NCI-H446 (cell line): ENCODE measurements at regions not wholly inside any gene's neighbourhood (a gene's known extent, or its start where the extent isn't known, plus 50 kb on each side); places are given as distances from the start of the nearest gene placed in this dataset.
"Not testable (repeated sequence)": the region's sequence is repeated elsewhere in the genome, so short reads cannot be mapped to it uniquely, and the experiment has no call there.

Experiments used
- DNase-seq, 2 experiments: peaks; one replicate each; lab custom pipeline; 2025; lab: John Stamatoyannopoulos, UW

DNA sequence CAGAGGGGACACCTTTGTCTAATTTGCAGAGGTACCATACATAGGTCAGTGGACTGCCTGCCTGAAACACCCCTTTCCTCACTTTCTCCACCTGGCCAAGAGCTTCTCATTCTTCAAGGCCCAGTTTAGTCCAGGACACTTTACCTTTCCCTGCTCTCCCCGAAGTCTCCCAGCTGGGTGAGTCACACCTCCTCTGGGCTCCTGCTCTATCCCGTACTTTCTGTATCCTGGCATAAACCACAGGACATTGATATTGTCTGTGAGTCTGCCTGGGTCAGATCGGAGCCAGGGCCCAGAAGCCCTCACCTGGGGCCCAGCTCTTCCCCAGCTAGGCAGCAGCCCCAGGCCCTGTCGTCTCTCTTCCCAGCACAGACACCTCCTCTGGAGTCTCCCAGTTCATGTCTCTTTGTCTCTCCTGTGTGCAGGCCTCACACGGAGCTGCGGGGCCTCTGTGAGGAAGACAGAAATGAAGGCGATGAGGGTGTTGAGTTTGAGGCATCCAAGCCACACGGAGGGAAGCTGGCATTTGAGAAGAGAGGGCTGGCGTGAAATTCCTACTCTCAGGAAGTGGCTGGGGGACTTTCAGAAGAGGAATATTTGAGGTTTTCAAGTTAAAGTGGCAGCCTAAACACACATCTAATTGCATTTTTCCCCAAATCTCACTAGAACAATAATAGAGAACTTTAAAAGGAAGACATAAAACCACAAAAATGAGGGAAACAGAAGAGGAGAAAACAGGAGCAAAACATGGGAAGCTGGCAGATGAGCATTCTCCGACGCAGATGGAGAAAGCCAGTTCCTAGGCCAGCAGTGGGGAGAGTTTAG, 79.6 kb upstream of the LAPTM4A start:
- DNase-seq, result no peak

DNA sequence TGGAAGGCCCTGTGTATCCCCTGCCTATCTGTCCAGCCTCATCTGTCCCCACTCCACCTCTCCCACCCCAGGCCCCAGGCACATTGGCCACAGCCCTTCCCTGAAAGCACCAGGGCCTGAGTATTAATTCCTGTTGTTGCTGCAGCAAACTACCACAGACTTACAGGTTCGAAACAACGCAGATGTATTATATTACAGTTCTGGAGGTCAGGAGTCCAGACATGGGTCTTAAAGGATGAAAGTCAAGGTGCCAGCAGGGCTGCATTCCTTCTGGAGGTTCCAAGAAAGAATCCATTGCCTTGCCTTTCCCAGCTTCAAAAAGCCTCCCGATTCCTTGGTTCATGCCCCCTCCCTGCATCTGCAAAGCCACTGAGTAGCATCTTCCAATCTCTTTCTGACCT, 78.7 kb upstream of the LAPTM4A start:
- DNase-seq, result no peak

GRCh38 chr2:20129331-20130159, 78.1 kb upstream of the LAPTM4A start:
- no peak for DNase-seq

DNA sequence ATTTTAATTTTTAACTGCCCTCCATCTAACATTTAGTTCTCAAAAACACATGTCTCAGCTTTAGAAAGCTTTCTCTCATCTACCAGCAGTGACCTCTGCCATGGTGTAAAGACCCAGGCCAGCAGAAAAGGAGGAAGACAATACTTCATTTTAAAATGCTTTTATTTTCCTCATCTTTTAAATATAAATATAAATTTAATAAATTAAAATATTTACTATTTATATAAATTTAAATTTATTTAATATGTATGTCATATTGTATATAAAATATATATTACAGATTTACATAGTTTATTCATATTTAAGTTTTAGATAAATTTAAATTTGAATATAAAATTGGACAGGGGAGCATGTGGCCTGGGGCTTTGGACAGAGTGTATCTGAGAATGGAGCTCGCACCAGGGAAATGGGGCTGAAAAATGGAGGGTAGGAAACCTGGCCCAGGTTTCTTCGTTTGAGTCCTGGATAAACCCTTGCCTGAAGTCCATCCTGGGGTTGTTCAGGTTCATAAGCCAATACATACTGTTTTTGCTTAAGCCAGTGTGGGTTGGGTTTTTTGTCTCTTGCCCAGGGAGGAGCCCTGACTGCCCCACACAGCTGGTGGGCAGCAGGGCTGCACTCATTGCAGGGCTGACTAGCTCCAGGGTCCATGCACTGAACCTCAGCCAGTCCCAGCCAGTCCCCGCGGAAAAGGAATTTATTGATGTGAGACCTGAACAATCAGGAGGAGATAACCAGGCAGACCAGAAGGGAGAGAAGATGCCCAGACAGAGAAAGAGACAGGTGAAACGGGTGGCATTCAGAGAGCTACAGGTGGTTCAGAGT, 77.3 kb upstream of the LAPTM4A start:
- no peak for DNase-seq

GRCh38 chr2:20126469-20126868, 75.0 kb upstream of the LAPTM4A start:
- no peak for DNase-seq

DNA sequence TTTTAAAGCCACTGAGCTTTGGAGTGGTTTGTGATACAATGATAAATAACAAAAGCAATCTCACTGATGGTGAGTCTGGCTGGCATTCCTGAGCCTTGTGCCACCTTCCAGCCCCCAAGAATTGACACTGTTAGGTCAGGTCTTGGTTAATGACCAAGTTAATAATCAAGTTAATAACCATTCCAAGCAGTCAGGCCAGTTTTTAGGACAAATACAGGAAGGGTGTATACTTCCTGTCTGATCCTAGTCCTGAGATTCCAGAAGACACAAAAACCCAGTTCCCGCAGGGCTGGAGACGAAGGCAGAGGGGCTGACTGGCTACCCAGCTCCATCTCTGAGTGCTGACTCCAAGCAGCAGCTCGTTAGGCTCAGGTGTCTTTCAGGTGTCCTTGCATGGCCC, 74.6 kb upstream of the LAPTM4A start:
- DNase-seq, result no peak

GRCh38 chr2:20125616-20126015, 74.2 kb upstream of the LAPTM4A start:
- DNase-seq, result no peak

- DNase-seq, result no peak
Measured at GRCh38 chr2:20125164-20125563, 73.7 kb upstream of the LAPTM4A start.

DNA sequence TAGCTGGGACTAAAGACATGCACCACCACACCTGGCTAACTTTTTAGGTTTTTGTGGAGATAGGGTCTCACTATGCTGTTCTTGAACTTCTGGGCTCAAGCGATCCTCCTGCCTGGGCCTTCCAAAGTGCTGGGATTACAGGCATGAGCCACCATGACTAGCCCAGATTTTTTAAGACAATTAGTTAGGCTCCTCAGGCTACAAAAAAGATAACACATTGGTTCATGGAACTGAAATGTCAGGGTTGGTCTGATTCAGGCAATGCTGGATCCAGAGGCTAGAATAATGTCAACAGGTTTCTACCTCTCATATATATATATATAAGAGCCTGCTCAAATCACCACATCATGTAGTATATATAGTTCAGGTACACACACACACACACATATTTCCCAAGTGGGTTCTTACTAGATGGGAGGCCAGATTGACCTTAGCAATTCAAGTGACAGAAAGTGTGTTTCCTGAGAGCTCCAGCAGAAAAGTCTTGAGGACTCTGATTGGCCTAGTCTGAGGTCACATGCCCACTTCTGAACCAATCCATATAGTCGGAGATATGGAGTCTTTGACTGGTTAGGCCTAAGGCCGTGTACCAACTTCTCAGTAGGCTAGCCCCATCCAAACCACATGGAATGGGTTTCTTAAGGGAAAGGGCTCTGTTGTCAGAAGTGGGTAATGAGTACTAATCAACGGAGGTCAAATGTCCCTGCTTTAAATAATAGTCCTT, 72.6 kb upstream of the LAPTM4A start:
- DNase-seq, result no peak

DNA sequence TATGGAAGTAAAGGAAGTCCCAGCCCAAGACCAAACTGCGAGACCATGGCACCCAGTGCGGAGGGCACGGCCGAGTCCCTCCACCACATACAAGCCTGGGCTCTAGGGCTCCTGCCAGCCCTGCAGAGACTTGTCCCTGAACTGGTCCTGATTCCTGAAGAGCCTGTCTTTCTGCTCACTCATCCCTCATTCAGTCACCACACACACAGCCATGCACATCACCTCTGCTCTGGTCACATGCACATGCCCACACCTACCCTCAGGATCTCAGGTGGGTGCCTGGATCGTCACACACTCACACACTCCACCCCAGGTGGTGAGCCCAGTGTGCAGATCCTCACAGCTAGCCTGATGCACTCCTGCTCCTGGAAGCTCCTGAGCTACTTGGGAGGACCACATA, 71.4 kb upstream of the LAPTM4A start:
- no peak for DNase-seq

- no peak for DNase-seq
Measured at GRCh38 chr2:20120569-20121416, 69.4 kb upstream of the LAPTM4A start.

- DNase-seq, result no peak
Measured at GRCh38 chr2:20118051-20118450, 66.6 kb upstream of the LAPTM4A start.

GRCh38 chr2:20115902-20116301, 64.5 kb upstream of the LAPTM4A start:
- no peak for DNase-seq

DNA sequence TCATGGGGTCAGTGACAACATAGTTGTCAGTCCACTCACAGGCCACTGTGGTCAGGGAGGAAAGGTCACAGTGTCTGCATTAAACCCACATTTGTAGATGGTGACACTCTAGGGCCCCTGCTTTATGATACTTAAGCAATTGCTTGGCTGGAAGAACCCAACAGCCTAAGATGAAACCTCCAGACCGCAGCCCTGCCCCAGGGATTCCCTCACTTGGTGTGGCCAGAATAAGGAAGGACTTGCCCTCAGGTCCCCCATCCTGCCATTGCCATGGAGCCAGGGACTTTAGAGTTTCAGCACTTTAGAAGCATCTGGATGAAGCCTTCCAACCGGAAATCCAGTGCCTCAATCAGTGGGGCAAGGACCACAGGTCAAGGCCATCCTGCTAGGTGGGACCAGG, 63.9 kb upstream of the LAPTM4A start:
- no peak for DNase-seq

DNA sequence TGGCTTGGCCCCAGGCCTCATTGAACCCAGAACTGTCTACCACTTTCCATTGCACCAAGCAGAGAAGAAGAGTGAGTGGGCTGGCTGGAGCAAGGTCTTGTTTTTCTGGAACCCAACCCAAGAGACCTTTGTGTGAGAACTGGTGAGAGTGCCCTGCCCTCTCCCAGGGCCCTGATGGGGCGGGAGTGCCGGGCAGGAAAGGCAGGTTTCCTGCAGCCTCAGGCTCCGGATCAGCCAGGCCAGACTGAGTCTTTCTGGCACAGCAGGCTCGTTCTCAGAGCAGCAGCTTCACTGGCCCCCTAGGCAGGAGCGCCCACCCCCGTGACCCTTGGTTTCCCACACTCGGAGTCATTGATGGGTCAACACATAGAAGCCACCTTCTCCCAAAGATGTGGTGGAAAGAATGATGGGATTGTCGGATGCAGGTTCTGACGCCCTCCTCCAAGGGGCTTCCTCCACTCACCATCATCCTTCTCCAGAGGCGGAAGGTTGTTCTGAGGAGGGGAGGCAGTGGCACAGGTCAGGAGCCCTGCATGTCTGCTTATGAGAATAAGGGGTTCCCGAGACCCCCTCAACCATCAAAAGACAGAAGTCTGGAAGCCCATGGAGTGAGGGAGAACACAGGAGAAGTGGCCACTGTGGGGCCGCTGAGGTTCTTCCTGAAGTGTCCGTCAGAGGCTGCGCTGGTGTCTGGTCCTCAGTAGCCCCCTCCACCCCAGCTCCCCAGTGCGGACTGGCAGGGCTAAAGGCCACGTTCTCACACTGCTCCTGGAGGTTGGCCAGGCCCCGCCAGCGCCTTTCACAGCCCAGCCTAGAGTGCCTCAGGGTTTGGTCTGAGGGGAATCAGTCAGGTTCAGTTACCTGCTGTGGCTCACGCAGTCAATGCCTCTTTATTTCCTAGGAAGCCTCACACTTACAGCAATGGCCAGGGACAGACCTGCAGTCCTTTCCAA, 62.8 kb upstream of the LAPTM4A start:
- DNase-seq, result no peak

- DNase-seq, result no peak
Measured at GRCh38 chr2:20113004-20113796, 61.8 kb upstream of the LAPTM4A start.

- not testable (repeated sequence) for DNase-seq
Measured at GRCh38 chr2:20112361-20112760, 60.9 kb upstream of the LAPTM4A start.

DNA sequence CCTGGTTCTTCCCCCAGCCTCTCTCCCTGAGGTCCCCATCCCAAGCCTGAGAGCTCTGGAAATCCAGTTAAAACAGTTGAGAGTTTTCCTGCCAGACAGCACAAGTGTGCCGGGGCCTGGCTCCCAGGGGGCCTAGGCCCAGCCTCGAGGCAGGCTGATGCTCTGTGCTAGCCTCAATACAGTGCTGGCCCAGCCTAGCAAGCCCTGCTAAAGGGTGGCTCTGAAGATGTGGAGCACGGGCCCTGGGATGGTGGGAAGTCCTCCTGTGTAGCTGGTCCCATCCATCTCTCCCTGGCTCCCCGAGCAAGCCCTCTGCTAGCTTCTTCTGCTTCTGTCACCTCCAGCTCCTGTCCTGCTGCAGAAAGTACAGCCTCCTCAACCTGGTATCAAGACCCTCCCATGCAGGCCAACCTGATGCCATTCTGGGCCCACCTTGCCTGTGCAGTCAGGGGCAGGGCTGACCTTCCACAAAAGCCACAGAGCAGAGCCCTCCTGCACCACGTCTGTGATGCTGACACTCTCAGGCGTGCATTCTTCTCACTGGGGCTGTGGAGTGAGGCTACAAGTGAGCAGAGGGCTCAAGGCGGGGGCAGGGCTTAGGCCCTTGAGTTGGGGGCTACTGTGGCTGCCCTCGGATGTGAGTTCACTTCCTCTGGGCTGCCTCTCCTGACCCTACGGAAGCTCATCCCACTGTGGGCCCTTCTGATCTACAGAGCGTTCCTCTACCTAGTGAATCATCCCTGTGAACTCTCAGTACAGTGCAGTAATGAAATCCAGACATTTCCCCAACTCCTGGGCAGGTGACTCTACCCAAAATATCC, 60.1 kb upstream of the LAPTM4A start:
- no peak for DNase-seq
